H1 (cell line): ENCODE measurements at regions not wholly inside any gene's neighbourhood (a gene's known extent, or its start where the extent isn't known, plus 50 kb on each side); places are given as distances from the start of the nearest gene placed in this dataset.

Experiments
- CTCF ChIA-PET: fragments of 300-600 bp; sonication (Branson Sonifier 250); formaldehyde crosslinking; loops from one replicate; lab custom pipeline; 2021; ENCODE audit not compliant: partially characterized antibody; lab: Charles Lee
- POLR2A ChIA-PET: fragments of 300-600 bp; sonication (Branson Sonifier 250); formaldehyde crosslinking; loops from one replicate; lab custom pipeline; 2021; ENCODE audit warnings: inconsistent platforms; ENCODE audit not compliant: partially characterized antibody; lab: Charles Lee
- DNase-seq, 2 experiments: peaks; one replicate each; pipeline versions ENCODE4 v3.0.0 to v3.0.0-alpha.2; 2010 to 2022; ENCODE audit warnings: low spot score in 2 of 2, low read depth in 1 of 2, mixed read lengths in 1 of 2
- FAIRE-seq: peaks from 2 replicates; lab custom pipeline; 2011; peaks lifted over from hg19 to GRCh38; lab: Jason Lieb, UNC
- H2AFZ ChIP-seq: 2 replicates; pipeline ENCODE4 v1.8.1; 2012; ENCODE audit warnings: low read length, inconsistent platforms
- H2AK5ac ChIP-seq: 2 replicates; pipeline ENCODE4 v1.6.1; 2013; ENCODE audit warnings: low read depth, low read length
- H2BK120ac ChIP-seq: replicated peaks from 2 replicates; pipeline ENCODE3; 2013; ENCODE audit warnings: low read depth, low read length, inconsistent platforms
- H2BK12ac ChIP-seq: 2 replicates; pipeline ENCODE4 v1.6.1; 2013; ENCODE audit warnings: low read depth, low read length
- H2BK15ac ChIP-seq: 2 replicates; pipeline ENCODE4 v1.6.1; 2013; ENCODE audit warnings: low read length
- H2BK20ac ChIP-seq: 2 replicates; pipeline ENCODE4 v1.6.1; 2013; ENCODE audit warnings: low read length
- H2BK5ac ChIP-seq: 2 replicates; pipeline ENCODE4 v1.6.1; 2013; ENCODE audit warnings: low read depth, low read length
- H3K14ac ChIP-seq: 2 replicates; pipeline ENCODE4 v1.6.1; 2013; ENCODE audit warnings: inconsistent platforms; ENCODE audit not compliant: insufficient read length
- H3K18ac ChIP-seq: 2 replicates; pipeline ENCODE4 v1.6.1; 2013; ENCODE audit warnings: low read length; ENCODE audit errors: extremely low read depth
- H3K23ac ChIP-seq: 2 replicates; pipeline ENCODE4 v1.6.1; 2013; ENCODE audit warnings: inconsistent platforms; ENCODE audit not compliant: insufficient read length
- H3K23me2 ChIP-seq: 2 replicates; pipeline ENCODE4 v1.6.1; 2013; ENCODE audit warnings: low read depth, low read length
- H3K27ac ChIP-seq: 2 replicates; pipeline ENCODE4 v1.6.1; 2011; ENCODE audit warnings: low read depth, low read length, inconsistent platforms
- H3K27me3 ChIP-seq, 4 experiments: replicated peaks in 1 of 4; 1 replicate in 1 of 4; 2 replicates in 3 of 4; pipeline versions ENCODE4 v1.6.1 to v1.8.1; 2011 to 2013; ENCODE audit warnings: low read length in 3 of 4, mild to moderate bottlenecking in 3 of 4, inconsistent platforms in 2 of 4, mixed read lengths in 2 of 4, moderate library complexity in 1 of 4; ENCODE audit not compliant: control insufficient read depth in 3 of 4, insufficient read depth in 3 of 4; ENCODE audit errors: extremely low read depth in 1 of 4
- H3K36me3 ChIP-seq, 4 experiments: 2 replicates each; pipeline versions ENCODE4 v1.6.1 to v1.8.1; 2011 to 2013; ENCODE audit warnings: mild to moderate bottlenecking in 4 of 4, low read length in 3 of 4, moderate library complexity in 2 of 4, control low read depth in 1 of 4, inconsistent platforms in 1 of 4; ENCODE audit not compliant: insufficient read depth in 4 of 4, control insufficient read depth in 2 of 4
- H3K4ac ChIP-seq: replicated peaks from 2 replicates; pipeline ENCODE3; 2013; ENCODE audit warnings: low read length, low read depth, mixed read lengths, inconsistent platforms; ENCODE audit not compliant: insufficient read length
- H3K4me1 ChIP-seq, 4 experiments: replicated peaks in 1 of 4; 1 replicate in 1 of 4; 2 replicates in 3 of 4; pipeline versions ENCODE4 v1.6.1 to v1.8.1; 2011 to 2013; ENCODE audit warnings: low read length in 3 of 4, inconsistent platforms in 2 of 4, mixed read lengths in 1 of 4; ENCODE audit not compliant: insufficient read depth in 4 of 4, control insufficient read depth in 3 of 4
- H3K4me2 ChIP-seq, 2 experiments: 2 replicates each; pipeline versions ENCODE4 v1.6.1 to v1.8.1; 2011 to 2013; ENCODE audit warnings: low read depth in 2 of 2, low read length in 2 of 2, control low read depth in 1 of 2, inconsistent platforms in 1 of 2, mild to moderate bottlenecking in 1 of 2; ENCODE audit not compliant: insufficient read depth in 1 of 2
- H3K4me3 ChIP-seq, 4 experiments: fragments of 200-600, 300-600 bp in 1 of 4; sonication (generic), shearing (Covaris generic), sonication (Bioruptor Twin) in 1 of 4; 2 replicates each; pipeline versions ENCODE4 v1.5.1 to v1.8.1; 2011 to 2016; ENCODE audit warnings: low read length in 4 of 4, low read depth in 3 of 4, control low read depth in 2 of 4, inconsistent platforms in 2 of 4, mild to moderate bottlenecking in 2 of 4, mixed read lengths in 1 of 4, moderate library complexity in 1 of 4; ENCODE audit not compliant: insufficient read depth in 2 of 4; ENCODE audit errors: extremely low read depth in 1 of 4
- H3K56ac ChIP-seq: replicated peaks from 2 replicates; pipeline ENCODE3; 2013; ENCODE audit warnings: low read depth, mild to moderate bottlenecking, mixed read lengths, low read length, inconsistent platforms; ENCODE audit not compliant: insufficient read length
- H3K79me1 ChIP-seq: 2 replicates; pipeline ENCODE4 v1.6.1; 2013; ENCODE audit warnings: low read depth, low read length, control low read depth
- H3K79me2 ChIP-seq, 2 experiments: 2 replicates each; pipeline versions ENCODE4 v1.6.1 to v1.8.1; 2012 to 2013; ENCODE audit warnings: low read length in 2 of 2, mild to moderate bottlenecking in 2 of 2, inconsistent platforms in 1 of 2; ENCODE audit not compliant: insufficient read depth in 2 of 2, control insufficient read depth in 1 of 2
- H3K9ac ChIP-seq, 4 experiments: replicated peaks in 1 of 4; 1 replicate in 1 of 4; 2 replicates in 3 of 4; pipeline versions ENCODE4 v1.6.1 to v1.8.1; 2011 to 2013; ENCODE audit warnings: low read depth in 3 of 4, low read length in 3 of 4, control low read depth in 2 of 4, mild to moderate bottlenecking in 2 of 4, moderate library complexity in 2 of 4, inconsistent platforms in 1 of 4; ENCODE audit errors: extremely low read depth in 1 of 4
- H3K9me3 ChIP-seq, 2 experiments: 2 replicates each; pipeline versions ENCODE4 v1.6.1 to v1.8.1; 2012 to 2013; ENCODE audit warnings: mild to moderate bottlenecking in 2 of 2, moderate library complexity in 2 of 2, control low read depth in 1 of 2, inconsistent platforms in 1 of 2, low read depth in 1 of 2, low read length in 1 of 2, mixed read lengths in 1 of 2; ENCODE audit not compliant: insufficient read depth in 2 of 2
- H4K20me1 ChIP-seq, 2 experiments: replicated peaks in 1 of 2; 2 replicates each; pipeline versions ENCODE3 to v1.8.1; 2011 to 2013; ENCODE audit warnings: inconsistent platforms in 2 of 2, low read length in 2 of 2, mild to moderate bottlenecking in 1 of 2; ENCODE audit not compliant: insufficient read depth in 2 of 2, control insufficient read depth in 1 of 2
- H4K5ac ChIP-seq: 2 replicates; pipeline ENCODE4 v1.6.1; 2013; ENCODE audit warnings: low read length, low read depth, mixed read lengths, inconsistent platforms; ENCODE audit not compliant: insufficient read length
- H4K8ac ChIP-seq: 2 replicates; pipeline ENCODE4 v1.8.0; 2013; ENCODE audit warnings: mild to moderate bottlenecking, moderate library complexity, low read length, inconsistent platforms; ENCODE audit not compliant: insufficient read depth; ENCODE audit errors: extremely low read depth
- H4K91ac ChIP-seq: replicated peaks from 2 replicates; pipeline ENCODE3; 2013; ENCODE audit warnings: low read length, mixed read lengths, inconsistent platforms; ENCODE audit not compliant: insufficient read length
- CEBPB ChIP-seq: IDR thresholded peaks from 2 replicates; pipeline ENCODE4 v1.6.1; 2012; ENCODE audit warnings: low read depth, low read length
- KDM4A ChIP-seq: IDR thresholded peaks from one replicate; pipeline ENCODE4 v1.7.1; 2012; ENCODE audit warnings: low read depth, mild to moderate bottlenecking, moderate library complexity, low read length, inconsistent platforms; ENCODE audit not compliant: severe bottlenecking
- SIN3A ChIP-seq, 2 experiments: IDR thresholded peaks in 1 of 2; conservative IDR thresholded peaks in 1 of 2; 2 replicates each; pipeline ENCODE4 v1.6.1; 2011 to 2012; ENCODE audit warnings: low read length in 2 of 2, improper control_type of control experiment in 1 of 2, low read depth in 1 of 2, mild to moderate bottlenecking in 1 of 2
- TAF1 ChIP-seq: IDR thresholded peaks from 2 replicates; pipeline ENCODE4 v1.6.1; 2011; ENCODE audit warnings: mild to moderate bottlenecking, low read depth, low read length
- YY1 ChIP-seq: IDR thresholded peaks from 2 replicates; pipeline ENCODE4 v1.6.1; 2011; ENCODE audit warnings: low read depth, mild to moderate bottlenecking, low read length

DNA sequence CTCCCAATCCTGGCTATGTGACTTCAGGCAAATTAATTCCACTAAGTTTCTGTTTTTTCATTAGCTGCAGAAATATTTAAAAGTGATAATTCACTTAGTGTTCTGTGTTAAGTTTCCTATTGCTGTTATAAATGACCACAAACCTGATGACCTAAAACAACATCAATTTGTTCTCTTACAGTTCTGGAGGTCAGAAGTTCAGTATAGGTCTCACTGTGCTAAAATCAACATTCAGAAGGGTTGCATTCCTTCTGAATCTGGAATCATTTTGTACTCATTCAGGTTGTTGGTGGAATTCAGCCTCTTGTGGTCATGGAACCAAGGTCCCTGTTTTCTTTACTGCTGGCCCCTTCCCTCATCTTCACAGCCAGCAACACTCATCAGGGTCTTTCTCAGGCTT is 254.1 kb downstream of the CNTN3 start:
- no peak overlapping the region for H3K18ac ChIP-seq
- no peak overlapping the region for H2AK5ac ChIP-seq
- H3K4me1 ChIP-seq, result no peaks in the 10 kb centered on the region
- no peak overlapping the region for H4K5ac ChIP-seq
- no peak overlapping the region for H3K4me2 ChIP-seq
- H2BK15ac ChIP-seq, result no peak overlapping the region
- FAIRE-seq (no peak), DNase-seq (no peak)
- H3K79me2 ChIP-seq, result no peaks in the 10 kb centered on the region
- no peak overlapping the region for H3K4me3 ChIP-seq
- H2BK20ac ChIP-seq, result no peak overlapping the region
- no peaks in the 10 kb centered on the region for H3K27me3 ChIP-seq
- no peak overlapping the region for H3K56ac ChIP-seq
- POLR2A ChIA-PET, result no interaction called here
- H2BK12ac ChIP-seq, result no peak overlapping the region
- no peak overlapping the region for H4K91ac ChIP-seq
- H3K27ac ChIP-seq, result no peak overlapping the region
- no peaks in the 10 kb centered on the region for H3K23me2 ChIP-seq
- H4K20me1 ChIP-seq, result no peaks in the 10 kb centered on the region
- H3K23ac ChIP-seq, result no peak overlapping the region
- H2BK120ac ChIP-seq, result no peak overlapping the region
- no peak overlapping the region for H3K14ac ChIP-seq
- CTCF ChIA-PET, result no interaction called here
- no peak overlapping the region for H3K4ac ChIP-seq
- H3K9ac ChIP-seq, result no peak overlapping the region
- H3K9me3 ChIP-seq, result no peaks in the 10 kb centered on the region
- H2AFZ ChIP-seq, result no peak overlapping the region
- H4K8ac ChIP-seq, result no peak overlapping the region
- H3K79me1 ChIP-seq, result no peaks in the 10 kb centered on the region
- H2BK5ac ChIP-seq, result no peak overlapping the region
- TF ChIP-seq KDM4A, result no peak
- TF ChIP-seq YY1, result no peak
- no peak for TF ChIP-seq SIN3A (conservative IDR thresholded peaks at IDR 0.05 in 1 of 2, IDR thresholded peaks at IDR 0.05 in 1 of 2; ENCODE audit: low read depth in 1 of 2, low read length in 2 of 2)
- no peak for TF ChIP-seq TAF1
- TF ChIP-seq CEBPB, result no peak
- no peaks in the 10 kb centered on the region for H3K36me3 ChIP-seq
